Activated CD4-positive, alpha-beta T cell treated with anti-CD3 and anti-CD28 coated beads for 36 hours (primary cell): ENCODE measurements at regions not wholly inside any gene's neighbourhood (a gene's known extent, or its start where the extent isn't known, plus 50 kb on each side); places are given as distances from the start of the nearest gene placed in this dataset.

Source experiments
- ATAC-seq: fragments of 200-7000 bp; cut with Tn5 transposase; one replicate; pipeline ENCODE4 v1.10.0; 2021; ENCODE audit warnings: mild to moderate bottlenecking, moderate library complexity
- CTCF ChIA-PET: fragments of 350-600 bp; sonication (Branson Sonifier 250); formaldehyde crosslinking; loops from one replicate; lab custom pipeline; 2021; ENCODE audit warnings: antibody characterized with exemption; lab: Charles Lee
- POLR2A ChIA-PET: fragments of 350-600 bp; sonication (Branson Sonifier 250); formaldehyde crosslinking; loops from one replicate; lab custom pipeline; 2021; ENCODE audit warnings: antibody characterized with exemption, inconsistent platforms; lab: Charles Lee
- DNase-seq: peaks from one replicate; pipeline ENCODE4 v3.0.0-alpha.2; 2020
- H3K27ac Mint-ChIP-seq: one replicate; pipeline ENCODE4 v1.8.0; 2021; ENCODE audit warnings: mixed read lengths
- H3K27me3 Mint-ChIP-seq: one replicate; pipeline ENCODE4 v1.8.0; 2021; ENCODE audit warnings: mixed read lengths
- H3K36me3 Mint-ChIP-seq: one replicate; pipeline ENCODE4 v1.8.0; 2021; ENCODE audit warnings: low read depth, mixed read lengths
- H3K4me1 Mint-ChIP-seq: one replicate; pipeline ENCODE4 v1.8.0; 2021; ENCODE audit warnings: mixed read lengths
- H3K4me3 Mint-ChIP-seq: one replicate; pipeline ENCODE4 v1.8.0; 2021; ENCODE audit warnings: mild to moderate bottlenecking, moderate library complexity, mixed read lengths
- H3K9me3 Mint-ChIP-seq: one replicate; pipeline ENCODE4 v1.8.0; 2021; ENCODE audit warnings: low read depth, mixed read lengths
- intact Hi-C, 2 experiments: fragments of 100-400 bp; cut with DNase I in 1 of 2; cut with micrococcal nuclease in 1 of 2; formaldehyde crosslinking; loops; one replicate each; pipeline versions ENCODE4 v1.14.2 to v1.15.1; 2022 to 2024; cut with DNase I, micrococcal nuclease

DNA sequence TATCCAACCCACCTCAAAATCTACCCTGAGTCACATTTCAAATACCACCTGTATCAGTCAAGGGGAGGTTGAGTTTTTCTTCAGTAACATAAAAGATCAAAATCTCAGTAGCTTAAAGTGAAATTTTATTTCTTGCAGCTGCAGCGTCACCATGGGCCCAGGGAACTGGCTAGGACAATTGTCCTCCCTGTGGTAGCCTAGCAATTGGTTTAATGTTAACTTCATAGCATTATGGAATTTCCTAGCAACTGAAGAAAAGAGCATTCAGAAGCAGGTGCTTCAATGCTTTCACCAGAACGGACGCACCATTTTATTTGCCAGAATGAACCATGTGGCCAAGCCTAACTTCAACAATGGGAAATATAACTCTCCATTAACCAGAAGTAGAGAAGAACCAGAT lies 359.3 kb upstream of the TSHZ3 start:
- DNase-seq (no peak), ATAC-seq (no peak)
- H3K27ac Mint-ChIP-seq = no peak overlapping the region
- intact Hi-C loops = no loop called here
- ChIA-PET POLR2A (no interaction called here), CTCF (no interaction called here)
- no peaks in the 10 kb centered on the region for H3K36me3 Mint-ChIP-seq
- H3K4me3 Mint-ChIP-seq = no peak overlapping the region
- H3K9me3 Mint-ChIP-seq = peaks cover 2% of the 10 kb centered on the region
- H3K27me3 Mint-ChIP-seq = peaks cover 2% of the 10 kb centered on the region
- H3K4me1 Mint-ChIP-seq = no peaks in the 10 kb centered on the region

DNA sequence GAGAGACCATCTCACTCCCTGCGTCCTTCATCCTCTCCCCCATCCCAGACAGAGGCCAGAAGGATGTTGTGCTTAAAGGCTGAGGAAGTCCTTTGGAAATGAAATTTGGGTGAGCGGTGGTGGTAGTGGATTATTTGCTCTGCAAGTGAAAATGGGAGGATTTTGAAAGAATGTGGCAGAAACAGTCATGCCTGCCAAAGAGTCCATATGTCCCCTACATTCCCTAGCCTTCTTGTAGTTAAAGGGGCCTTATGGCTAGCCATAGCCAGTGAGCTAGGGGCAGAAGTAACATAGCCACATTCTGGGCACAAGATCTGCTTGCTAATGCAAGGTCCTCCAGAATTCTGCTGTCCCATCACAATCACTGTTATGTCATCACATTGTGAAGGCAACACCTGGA lies 360.2 kb upstream of the TSHZ3 start:
- DNase-seq = no peak
- ChIA-PET CTCF (no interaction called here), POLR2A (no interaction called here)
- Mint-ChIP-seq H3K27me3 (peaks cover 2% of the 10 kb centered on the region), H3K9me3 (no peaks in the 10 kb centered on the region), H3K27ac (no peak overlapping the region), H3K4me1 (no peaks in the 10 kb centered on the region), H3K36me3 (no peaks in the 10 kb centered on the region), H3K4me3 (no peak overlapping the region)
- ATAC-seq = no peak
- intact Hi-C loops = no loop called here

GRCh38 chr19:31715249-31715945 lies 366.2 kb upstream of the TSHZ3 start:
- no peak for DNase-seq
- intact Hi-C loops = no loop called here
- Mint-ChIP-seq H3K9me3 (no peaks in the 10 kb centered on the region), H3K4me1 (no peaks in the 10 kb centered on the region), H3K36me3 (no peaks in the 10 kb centered on the region), H3K4me3 (no peak overlapping the region), H3K27ac (no peak overlapping the region), H3K27me3 (peaks cover 2% of the 10 kb centered on the region)
- CTCF ChIA-PET = no interaction called here
- no peak for ATAC-seq
- POLR2A ChIA-PET = no interaction called here

DNA sequence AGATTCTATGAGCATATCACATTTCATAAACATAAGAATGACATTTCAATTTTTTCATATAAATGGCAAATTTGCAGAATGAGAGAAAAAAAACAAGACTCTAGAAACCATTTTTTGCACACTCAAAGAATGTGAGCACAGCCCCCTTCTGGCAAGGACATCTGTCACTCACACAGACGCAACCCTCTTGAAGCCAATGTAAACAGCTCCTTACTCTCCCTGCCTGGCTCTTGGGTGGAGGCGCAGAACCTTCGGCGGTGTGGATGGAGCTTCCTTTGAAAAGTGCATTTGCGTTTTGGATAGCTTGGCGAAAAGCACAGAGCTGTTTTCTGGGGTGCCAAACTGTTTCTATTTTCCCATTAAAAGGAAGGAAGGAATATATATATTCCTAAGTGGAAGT lies 367.6 kb upstream of the TSHZ3 start:
- ChIA-PET CTCF (no interaction called here), POLR2A (no interaction called here)
- H3K9me3 Mint-ChIP-seq = no peaks in the 10 kb centered on the region
- no peak for DNase-seq
- H3K27ac Mint-ChIP-seq = no peak overlapping the region
- H3K4me3 Mint-ChIP-seq = no peak overlapping the region
- intact Hi-C loops = no loop called here
- ATAC-seq = no peak
- H3K4me1 Mint-ChIP-seq = no peaks in the 10 kb centered on the region
- H3K27me3 Mint-ChIP-seq = no peaks in the 10 kb centered on the region
- no peaks in the 10 kb centered on the region for H3K36me3 Mint-ChIP-seq

DNA sequence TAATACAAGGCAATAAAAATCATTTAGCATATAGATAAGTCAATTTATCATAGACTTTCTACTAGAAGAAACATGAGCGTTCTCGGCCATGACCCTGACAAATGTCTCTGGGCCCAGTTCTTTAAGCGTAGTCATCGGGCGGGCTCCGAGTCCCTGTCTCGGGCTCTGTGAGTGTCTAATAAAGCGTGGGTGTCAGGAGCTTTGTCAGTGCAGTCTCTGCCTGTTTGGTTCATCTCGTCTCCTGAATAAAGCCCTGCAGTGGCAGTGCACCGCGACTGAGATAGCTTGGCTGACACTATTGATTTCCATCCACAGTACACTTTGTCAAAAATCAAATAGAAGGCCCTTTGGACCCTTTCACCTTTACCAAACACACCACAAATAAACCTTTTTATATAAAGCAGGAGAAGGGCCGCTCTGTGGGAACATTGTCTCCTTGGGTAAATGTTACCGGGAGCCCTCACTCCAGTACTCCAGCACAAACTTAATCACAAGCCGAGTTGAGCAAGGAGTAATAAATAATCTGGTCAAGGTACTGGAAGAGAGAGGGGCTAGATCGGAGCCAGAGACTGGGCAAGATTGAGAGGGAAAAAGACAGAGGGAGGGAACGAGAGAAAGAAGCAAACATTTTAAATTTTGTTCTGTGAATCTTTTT lies 368.2 kb upstream of the TSHZ3 start:
- Mint-ChIP-seq H3K27ac (no peak overlapping the region), H3K4me3 (no peak overlapping the region), H3K9me3 (no peaks in the 10 kb centered on the region), H3K4me1 (no peaks in the 10 kb centered on the region), H3K27me3 (peaks cover 2% of the 10 kb centered on the region), H3K36me3 (no peaks in the 10 kb centered on the region)
- intact Hi-C loops = no loop called here
- DNase-seq (no peak), ATAC-seq (no peak)
- POLR2A ChIA-PET = no interaction called here
- CTCF ChIA-PET = no interaction called here

DNA sequence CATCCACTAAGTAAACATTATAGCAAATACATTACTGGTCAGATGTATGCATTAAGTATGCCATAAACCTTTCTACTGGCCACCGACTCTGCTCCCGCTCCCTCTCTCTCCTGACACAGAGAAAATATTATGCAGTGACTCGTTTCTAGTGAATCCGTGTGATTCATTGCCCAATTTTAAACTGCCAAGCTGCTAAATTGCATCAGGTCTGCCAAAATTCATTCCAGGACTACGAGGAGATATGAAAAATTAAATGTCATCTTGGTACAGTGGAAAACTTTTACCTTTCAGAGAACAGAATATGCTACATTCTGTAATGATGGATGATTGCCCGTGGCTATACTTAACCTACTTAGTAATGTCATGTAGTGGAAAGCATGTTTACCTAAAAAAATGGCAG lies 368.8 kb upstream of the TSHZ3 start:
- Mint-ChIP-seq H3K4me1 (no peaks in the 10 kb centered on the region), H3K9me3 (no peaks in the 10 kb centered on the region), H3K4me3 (no peak overlapping the region), H3K27me3 (peaks cover 3% of the 10 kb centered on the region), H3K27ac (no peak overlapping the region), H3K36me3 (no peaks in the 10 kb centered on the region)
- POLR2A ChIA-PET = no interaction called here
- ATAC-seq (no peak), DNase-seq (no peak)
- CTCF ChIA-PET = no interaction called here
- intact Hi-C loops = no loop called here

- intact Hi-C loops = no loop called here
- Mint-ChIP-seq H3K27ac (no peak overlapping the region), H3K9me3 (no peaks in the 10 kb centered on the region), H3K4me3 (no peak overlapping the region), H3K4me1 (no peaks in the 10 kb centered on the region), H3K36me3 (no peaks in the 10 kb centered on the region), H3K27me3 (peaks cover 3% of the 10 kb centered on the region)
- CTCF ChIA-PET = no interaction called here
- ATAC-seq = no peak
- DNase-seq = no peak
- POLR2A ChIA-PET = no interaction called here
Observed at GRCh38 chr19:31718898-31719297, 369.7 kb upstream of the TSHZ3 start.

- H3K4me1 Mint-ChIP-seq = no peaks in the 10 kb centered on the region
- H3K27ac Mint-ChIP-seq = no peak overlapping the region
- intact Hi-C loops = no loop called here
- no peak for DNase-seq
- ChIA-PET POLR2A (no interaction called here), CTCF (no interaction called here)
- ATAC-seq = no peak
- H3K27me3 Mint-ChIP-seq = peaks cover 3% of the 10 kb centered on the region
- no peak overlapping the region for H3K4me3 Mint-ChIP-seq
- no peaks in the 10 kb centered on the region for H3K36me3 Mint-ChIP-seq
- no peaks in the 10 kb centered on the region for H3K9me3 Mint-ChIP-seq
Observed at GRCh38 chr19:31723101-31723500, 373.9 kb upstream of the TSHZ3 start.

DNA sequence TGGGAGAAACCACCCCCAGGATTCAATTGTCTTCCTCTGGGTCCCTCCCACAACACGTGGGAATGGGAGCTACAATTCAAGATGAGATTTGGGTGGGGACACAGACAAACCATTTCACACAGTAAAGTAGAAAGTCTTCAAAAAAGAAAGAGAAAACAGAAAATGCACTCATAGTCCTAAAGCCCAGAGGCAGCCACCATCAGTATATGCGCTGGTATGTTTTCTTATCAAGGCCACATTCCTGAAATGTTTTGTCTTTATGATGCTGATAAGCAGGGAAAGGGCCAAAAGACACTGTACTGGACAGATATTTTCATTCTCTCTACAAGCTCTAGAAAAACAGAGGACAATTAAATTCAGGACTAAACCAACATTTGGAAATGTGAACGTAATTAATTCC lies 375.8 kb upstream of the TSHZ3 start:
- ChIA-PET POLR2A (no interaction called here), CTCF (no interaction called here)
- no peak for ATAC-seq
- intact Hi-C loops = no loop called here
- Mint-ChIP-seq H3K36me3 (no peaks in the 10 kb centered on the region), H3K27me3 (peaks cover 3% of the 10 kb centered on the region), H3K9me3 (no peaks in the 10 kb centered on the region), H3K4me3 (no peak overlapping the region), H3K27ac (no peak overlapping the region), H3K4me1 (no peaks in the 10 kb centered on the region)
- no peak for DNase-seq

DNA sequence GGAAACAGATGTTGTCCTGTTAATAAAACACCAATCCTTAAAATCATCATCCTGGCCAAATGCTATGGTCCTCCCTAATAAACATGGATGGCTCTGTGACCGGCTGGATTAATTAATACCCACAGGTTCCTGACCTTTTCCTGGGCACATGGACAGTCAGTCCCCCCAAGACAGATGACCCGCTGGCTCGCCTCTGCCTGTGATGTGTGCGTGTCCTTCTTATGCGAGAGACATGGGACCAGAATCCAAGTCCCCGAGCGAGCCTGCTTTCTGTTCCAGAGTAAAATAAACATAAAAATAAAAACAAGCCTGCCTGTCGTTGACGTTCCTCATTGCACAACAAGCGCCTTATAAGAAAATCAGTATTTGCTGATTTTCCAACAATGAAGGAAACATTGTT lies 378.3 kb upstream of the TSHZ3 start:
- H3K36me3 Mint-ChIP-seq = no peaks in the 10 kb centered on the region
- no peaks in the 10 kb centered on the region for H3K4me1 Mint-ChIP-seq
- ATAC-seq = no peak
- no peak overlapping the region for H3K4me3 Mint-ChIP-seq
- no peak overlapping the region for H3K27ac Mint-ChIP-seq
- POLR2A ChIA-PET = no interaction called here
- no peaks in the 10 kb centered on the region for H3K9me3 Mint-ChIP-seq
- H3K27me3 Mint-ChIP-seq = peaks cover under 1% of the 10 kb centered on the region
- DNase-seq = no peak
- CTCF ChIA-PET = no interaction called here
- intact Hi-C loops = no loop called here

- H3K4me1 Mint-ChIP-seq = no peaks in the 10 kb centered on the region
- no peaks in the 10 kb centered on the region for H3K36me3 Mint-ChIP-seq
- ChIA-PET CTCF (no interaction called here), POLR2A (no interaction called here)
- no peak for ATAC-seq
- H3K9me3 Mint-ChIP-seq = no peaks in the 10 kb centered on the region
- H3K27me3 Mint-ChIP-seq = no peaks in the 10 kb centered on the region
- H3K4me3 Mint-ChIP-seq = no peak overlapping the region
- no peak overlapping the region for H3K27ac Mint-ChIP-seq
- intact Hi-C loops = no loop called here
- no peak for DNase-seq
Observed at GRCh38 chr19:31730270-31730669, 381.0 kb upstream of the TSHZ3 start.

- no peaks in the 10 kb centered on the region for H3K27me3 Mint-ChIP-seq
- H3K36me3 Mint-ChIP-seq = no peaks in the 10 kb centered on the region
- ChIA-PET POLR2A (no interaction called here), CTCF (no interaction called here)
- no peak overlapping the region for H3K4me3 Mint-ChIP-seq
- ATAC-seq = no peak
- no peaks in the 10 kb centered on the region for H3K9me3 Mint-ChIP-seq
- intact Hi-C loops = no loop called here
- no peaks in the 10 kb centered on the region for H3K4me1 Mint-ChIP-seq
- no peak for DNase-seq
- H3K27ac Mint-ChIP-seq = no peak overlapping the region
Observed at GRCh38 chr19:31733591-31733990, 384.4 kb upstream of the TSHZ3 start.
